ENCODE measurements at regions not wholly inside any gene's neighbourhood (a gene's known extent, or its start where the extent isn't known, plus 50 kb on each side); places are given as distances from the start of the nearest gene placed in this dataset.

GRCh38 chr5:160929906-160930305 is 77.9 kb upstream of the ATP10B start:
- H2AFZ ChIP-seq = no peak overlapping the region
- peaks cover 43% of the 10 kb centered on the region for H3K4me1 ChIP-seq (ENCODE audit: insufficient read depth)
- no peak for TF ChIP-seq CTCF (IDR thresholded peaks at IDR 0.05; ENCODE audit: poor library complexity)
- TF ChIP-seq EZH2 (IDR thresholded peaks at IDR 0.05; ENCODE audit: borderline replicate concordance) = no peak
- TF ChIP-seq EZH2phosphoT487 (IDR thresholded peaks at IDR 0.05; ENCODE audit: low read depth, severe bottlenecking, unreplicated experiment) = no peak

GRCh38 chr5:160929360-160929759 is 77.3 kb upstream of the ATP10B start:
- H3K9me3 ChIP-seq (ENCODE audit: low read depth) = no peaks in the 10 kb centered on the region
- DNase-seq (ENCODE audit: low spot score) = no peak
- no peaks in the 10 kb centered on the region for H4K20me1 ChIP-seq (ENCODE audit: insufficient read depth, poor library complexity, severe bottlenecking)
- H3K27me3 ChIP-seq = no peaks in the 10 kb centered on the region
- no peak overlapping the region for H3K4me3 ChIP-seq
- no peak for TF ChIP-seq EZH2 (IDR thresholded peaks at IDR 0.05; ENCODE audit: borderline replicate concordance)
- TF ChIP-seq EZH2phosphoT487 (IDR thresholded peaks at IDR 0.05; ENCODE audit: low read depth, severe bottlenecking, unreplicated experiment) = no peak
- no peak for TF ChIP-seq CTCF (IDR thresholded peaks at IDR 0.05; ENCODE audit: poor library complexity)
- WGBS (ENCODE audit: low lambda C conversion rate, missing lambda C conversion rate) = 75% methylated on average over 2 of the region's 2 CpGs
- H3K4me1 ChIP-seq (ENCODE audit: insufficient read depth) = peaks cover 48% of the 10 kb centered on the region
- peak overlapping the region; percentile 62 for H3K27ac ChIP-seq
- H3K79me2 ChIP-seq = no peaks in the 10 kb centered on the region
- H3K9me2 ChIP-seq (replicated peaks; ENCODE audit: insufficient read depth) = no peaks in the 10 kb centered on the region
- H3K36me3 ChIP-seq (replicated peaks; ENCODE audit: insufficient read depth, low read depth) = no peaks in the 10 kb centered on the region
- H3K4me2 ChIP-seq = no peak overlapping the region
- H2AFZ ChIP-seq = no peak overlapping the region

More at GRCh38 chr5:160929906-160930305, 77.9 kb upstream of the ATP10B start:
- Histone ChIP-seq H3K4me3 (no peak overlapping the region), H3K9me2 (replicated peaks; ENCODE audit: insufficient read depth) (no peaks in the 10 kb centered on the region), H3K79me2 (no peaks in the 10 kb centered on the region), H3K4me2 (no peak overlapping the region), H4K20me1 (ENCODE audit: insufficient read depth, poor library complexity, severe bottlenecking) (no peaks in the 10 kb centered on the region), H3K27me3 (no peaks in the 10 kb centered on the region), H3K9me3 (ENCODE audit: low read depth) (no peaks in the 10 kb centered on the region), H3K27ac (peak overlapping the region; percentile 62), H3K36me3 (replicated peaks; ENCODE audit: insufficient read depth, low read depth) (no peaks in the 10 kb centered on the region)
- 93% methylated on average over 3 of the region's 3 CpGs for WGBS (ENCODE audit: low lambda C conversion rate, missing lambda C conversion rate)
- DNase-seq (ENCODE audit: low spot score) = no peak

GRCh38 chr5:160926428-160926827 is 74.4 kb upstream of the ATP10B start:
- TF ChIP-seq EZH2 (IDR thresholded peaks at IDR 0.05; ENCODE audit: borderline replicate concordance) (no peak), CTCF (IDR thresholded peaks at IDR 0.05; ENCODE audit: poor library complexity) (no peak), EZH2phosphoT487 (IDR thresholded peaks at IDR 0.05; ENCODE audit: low read depth, severe bottlenecking, unreplicated experiment) (no peak)
- no peak for DNase-seq (ENCODE audit: low spot score)
- 44% methylated on average over 6 of the region's 6 CpGs for WGBS (ENCODE audit: low lambda C conversion rate, missing lambda C conversion rate)

GRCh38 chr5:160925281-160925680 is 73.3 kb upstream of the ATP10B start:
- H3K4me1 ChIP-seq (ENCODE audit: insufficient read depth) = peaks cover 71% of the 10 kb centered on the region
- H2AFZ ChIP-seq = no peak overlapping the region
- no peak overlapping the region for H3K4me3 ChIP-seq
- no peaks in the 10 kb centered on the region for H4K20me1 ChIP-seq (ENCODE audit: insufficient read depth, poor library complexity, severe bottlenecking)
- H3K27me3 ChIP-seq = no peaks in the 10 kb centered on the region
- no peaks in the 10 kb centered on the region for H3K9me2 ChIP-seq (replicated peaks; ENCODE audit: insufficient read depth)
- H3K4me2 ChIP-seq = no peak overlapping the region
- TF ChIP-seq CTCF (IDR thresholded peaks at IDR 0.05; ENCODE audit: poor library complexity) (no peak), EZH2 (IDR thresholded peaks at IDR 0.05; ENCODE audit: borderline replicate concordance) (no peak), EZH2phosphoT487 (IDR thresholded peaks at IDR 0.05; ENCODE audit: low read depth, severe bottlenecking, unreplicated experiment) (no peak)
- peak overlapping the region; percentile 98 for H3K27ac ChIP-seq
- no peak for DNase-seq (ENCODE audit: low spot score)
- no peaks in the 10 kb centered on the region for H3K9me3 ChIP-seq (ENCODE audit: low read depth)
- 86% methylated on average over 6 of the region's 6 CpGs for WGBS (ENCODE audit: low lambda C conversion rate, missing lambda C conversion rate)
- H3K36me3 ChIP-seq (replicated peaks; ENCODE audit: insufficient read depth, low read depth) = no peaks in the 10 kb centered on the region
- no peaks in the 10 kb centered on the region for H3K79me2 ChIP-seq

More at GRCh38 chr5:160926428-160926827, 74.4 kb upstream of the ATP10B start:
- Histone ChIP-seq H3K4me2 (peak overlapping the region; percentile 10), H2AFZ (no peak overlapping the region), H3K4me1 (ENCODE audit: insufficient read depth) (peaks cover 71% of the 10 kb centered on the region), H3K9me3 (ENCODE audit: low read depth) (no peaks in the 10 kb centered on the region), H4K20me1 (ENCODE audit: insufficient read depth, poor library complexity, severe bottlenecking) (no peaks in the 10 kb centered on the region), H3K27me3 (no peaks in the 10 kb centered on the region), H3K36me3 (replicated peaks; ENCODE audit: insufficient read depth, low read depth) (no peaks in the 10 kb centered on the region), H3K4me3 (no peak overlapping the region), H3K27ac (peak overlapping the region; percentile 98), H3K9me2 (replicated peaks; ENCODE audit: insufficient read depth) (no peaks in the 10 kb centered on the region), H3K79me2 (no peaks in the 10 kb centered on the region)
